ENCODE measurements at regions not wholly inside any gene's neighbourhood (a gene's known extent, or its start where the extent isn't known, plus 50 kb on each side); places are given as distances from the start of the nearest gene placed in this dataset.

DNA sequence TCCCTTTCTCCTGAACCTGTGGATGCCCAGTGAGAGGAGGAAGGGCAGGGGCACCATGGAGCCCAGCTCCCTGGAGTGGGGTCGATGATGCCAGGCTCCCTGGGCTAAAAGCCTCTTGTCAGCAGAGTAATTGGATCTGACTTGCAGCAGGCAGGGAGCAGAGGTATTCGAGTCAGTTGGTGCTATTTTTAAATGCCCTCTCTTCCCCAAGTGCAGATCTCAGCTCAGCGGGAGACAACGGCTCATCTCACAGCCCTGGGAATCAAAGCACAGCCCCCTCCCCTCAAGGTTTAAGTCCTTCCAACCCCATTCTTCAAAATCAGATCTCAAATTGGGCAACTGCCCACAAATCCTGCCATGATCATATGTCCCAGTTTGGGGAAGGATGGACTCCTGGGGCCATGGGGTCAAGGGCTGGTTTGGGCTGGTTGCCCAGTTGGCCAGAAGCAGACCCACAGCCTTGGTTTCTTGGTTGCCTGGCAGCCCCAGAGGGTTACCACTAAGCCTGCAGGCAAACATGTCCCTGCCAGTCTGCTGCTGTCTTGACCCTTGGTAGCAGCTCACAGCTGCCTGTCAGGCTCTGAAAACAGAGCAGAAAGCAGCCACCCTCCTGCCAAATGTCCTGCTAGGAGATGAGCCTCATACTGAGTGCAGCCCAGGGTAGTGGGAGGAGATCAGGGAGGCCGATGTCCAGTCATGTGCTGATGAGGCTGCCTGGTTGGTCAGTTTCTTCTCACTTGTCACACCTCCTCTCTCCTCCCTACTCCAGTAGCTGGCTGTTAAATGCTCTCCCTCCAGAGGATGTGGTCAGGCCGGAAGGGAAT is 244.9 kb downstream of the LOXHD1 start:
- DNase-seq (ENCODE audit: low spot score), result no peak

DNA sequence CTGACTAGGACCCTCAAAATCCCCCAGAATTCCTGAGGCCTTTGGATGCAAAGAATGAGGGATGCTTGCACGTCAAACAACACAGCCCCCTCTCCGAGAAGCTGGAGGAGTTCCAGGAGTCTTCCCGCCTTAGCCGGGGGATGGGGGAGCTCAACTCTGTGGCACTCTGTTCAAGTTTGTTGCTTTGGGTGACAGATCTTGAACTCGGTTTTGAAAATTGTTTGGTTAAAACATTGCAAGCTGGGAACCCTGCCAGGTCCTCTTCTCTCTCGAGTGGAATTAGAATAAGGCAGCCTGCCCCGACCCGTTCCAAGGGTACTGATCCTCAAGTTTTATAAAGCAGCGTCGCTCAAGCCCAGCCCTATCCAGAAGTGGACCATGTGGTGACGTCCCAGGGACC is 244.1 kb downstream of the LOXHD1 start:
- no peak for DNase-seq (ENCODE audit: low spot score)

DNA sequence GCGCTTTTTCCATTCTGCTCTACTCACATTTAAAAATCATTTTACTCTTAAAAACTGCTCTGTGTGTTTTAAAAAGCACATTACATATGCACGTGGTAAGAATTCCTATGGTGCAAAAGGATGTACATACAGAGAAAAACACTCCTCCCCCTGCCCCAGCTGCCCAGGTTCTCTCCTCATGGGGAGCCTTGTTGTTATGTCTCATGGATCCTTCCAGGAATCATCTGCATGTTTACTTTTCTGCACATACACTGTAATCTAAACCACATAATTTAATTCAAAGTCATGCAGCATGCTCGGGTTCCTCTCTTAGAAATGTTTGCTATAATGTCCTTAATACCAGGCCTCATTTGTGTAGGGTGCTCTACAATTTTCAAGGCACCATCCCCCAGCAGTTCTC is 243.3 kb downstream of the LOXHD1 start:
- DNase-seq (ENCODE audit: low spot score), result no peak

DNA sequence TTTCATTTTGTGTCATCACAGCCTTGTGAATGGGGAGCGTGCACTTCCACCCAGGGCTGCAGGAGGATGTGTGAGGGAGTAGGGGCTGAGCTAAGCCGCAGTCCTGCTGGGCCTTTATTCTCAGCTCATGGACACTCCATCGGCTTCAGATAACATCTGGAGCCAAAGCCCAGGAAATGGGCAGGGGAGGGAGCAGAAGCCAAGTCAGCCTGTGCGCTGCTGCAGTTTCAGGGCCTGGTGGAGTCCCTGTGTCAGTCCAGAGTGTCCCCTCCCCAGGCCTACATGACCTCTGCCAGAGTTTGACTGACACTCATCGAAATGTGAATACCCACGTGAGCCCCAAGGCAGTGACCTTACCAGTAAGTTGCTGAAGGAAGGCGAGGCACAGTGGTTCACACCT is 242.2 kb downstream of the LOXHD1 start:
- no peak for DNase-seq (ENCODE audit: low spot score)

DNA sequence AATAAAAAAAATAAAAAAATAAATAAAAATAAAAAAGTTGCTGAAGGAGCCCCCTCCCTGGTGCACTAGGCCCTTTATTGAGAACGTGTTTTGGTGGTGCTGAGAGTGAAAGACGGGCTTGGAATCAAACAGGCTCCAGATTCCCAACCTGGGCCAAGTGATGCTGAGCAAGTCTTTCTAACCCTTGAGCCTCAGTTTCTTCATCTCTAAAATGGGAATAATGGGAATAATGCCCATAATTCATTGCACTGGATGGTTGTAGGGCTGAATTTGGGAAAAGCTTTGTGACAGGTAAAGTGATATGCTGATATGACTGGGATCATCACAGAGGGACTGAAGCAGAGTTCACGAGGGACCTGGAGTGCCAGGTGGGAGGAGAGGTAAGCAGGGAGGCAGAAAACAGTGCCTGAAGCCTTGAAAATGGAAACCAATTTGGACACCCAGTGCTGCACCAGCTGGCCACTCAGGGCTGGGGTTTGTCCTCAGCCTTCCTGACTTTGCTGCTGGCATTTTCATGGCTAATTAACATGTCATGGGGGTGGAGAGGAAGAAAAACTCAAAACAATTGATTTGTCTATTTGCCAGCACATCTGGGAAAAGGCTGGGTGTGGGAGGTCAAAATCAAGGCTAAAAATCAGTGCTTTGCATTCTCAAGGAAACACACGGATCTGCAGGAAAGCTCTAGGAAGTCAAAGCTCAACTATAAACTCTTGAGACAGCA is 241.3 kb downstream of the LOXHD1 start:
- DNase-seq (ENCODE audit: low spot score), result no peak

DNA sequence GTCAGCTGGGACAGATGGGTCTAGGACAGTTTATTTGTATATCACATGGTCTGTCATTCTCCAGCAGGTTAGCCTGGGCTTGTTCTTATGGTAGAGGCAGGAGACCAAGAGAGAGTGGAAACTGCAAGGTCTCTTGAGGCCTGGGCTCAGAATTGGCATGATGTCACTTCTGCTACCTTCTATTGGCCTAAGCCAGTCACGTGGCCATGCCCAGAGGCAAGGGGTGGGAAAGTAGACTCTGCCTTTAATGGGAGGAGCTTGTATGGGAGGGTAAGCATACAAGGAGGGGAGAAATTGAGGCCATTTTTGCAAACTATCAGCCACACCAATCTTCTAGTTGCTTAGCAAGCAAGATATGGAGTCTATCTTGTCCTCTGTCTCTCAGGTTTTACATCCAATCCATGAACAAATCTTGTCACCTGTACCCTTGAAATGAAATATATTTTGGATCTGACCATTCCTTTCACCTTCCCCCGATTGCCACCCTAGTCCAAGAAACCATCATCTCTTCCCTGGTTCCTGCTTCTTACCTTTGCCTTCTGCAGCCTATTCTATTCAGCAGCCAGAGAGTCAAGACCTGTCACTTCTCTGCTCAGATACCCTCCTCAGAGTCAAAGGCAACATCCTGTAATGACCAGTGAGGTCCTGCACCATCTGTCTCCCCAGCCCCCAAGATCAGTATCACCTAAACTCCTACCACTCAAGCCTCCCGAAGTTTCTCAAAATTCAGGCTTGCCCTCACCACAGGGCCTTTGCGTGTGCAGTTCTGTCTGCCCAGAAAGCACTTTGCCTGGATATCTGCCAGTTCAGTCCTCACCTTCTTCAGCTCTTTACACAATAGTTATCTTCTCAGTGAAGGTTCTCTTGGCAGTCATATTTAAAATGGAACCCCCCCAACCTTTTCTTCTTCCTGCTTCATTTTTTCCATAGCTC is 240.0 kb downstream of the LOXHD1 start:
- DNase-seq (ENCODE audit: low spot score), result no peak

DNA sequence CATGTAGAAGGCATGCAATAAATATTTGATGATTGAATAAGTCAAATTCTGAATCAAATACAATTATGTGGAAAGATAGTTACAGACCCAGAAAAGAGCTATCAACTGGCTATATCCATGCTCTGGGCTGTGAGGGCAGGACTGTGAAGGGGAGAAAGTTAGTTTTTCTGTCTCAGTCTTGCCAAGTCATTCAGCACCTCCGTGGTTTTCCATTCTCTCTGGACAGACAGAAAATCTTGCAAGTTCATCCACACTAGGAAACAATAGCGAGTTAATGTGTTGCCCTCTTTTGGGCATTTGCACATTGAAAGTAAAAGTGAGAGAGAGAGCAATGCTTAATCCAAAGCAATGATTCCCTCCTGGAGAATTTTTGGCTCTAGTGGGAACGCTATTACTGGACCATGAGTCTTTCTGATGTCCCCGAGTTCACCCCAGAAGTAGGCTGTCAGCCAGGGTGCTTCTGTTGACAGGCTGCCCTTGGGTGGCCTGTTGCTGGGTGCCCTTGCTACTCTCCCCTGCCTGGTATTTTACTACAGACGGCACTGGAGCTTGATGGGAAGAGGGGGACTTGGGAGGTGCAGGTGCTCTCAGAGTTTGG is 238.3 kb downstream of the LOXHD1 start:
- DNase-seq (ENCODE audit: low spot score), result no peak

DNA sequence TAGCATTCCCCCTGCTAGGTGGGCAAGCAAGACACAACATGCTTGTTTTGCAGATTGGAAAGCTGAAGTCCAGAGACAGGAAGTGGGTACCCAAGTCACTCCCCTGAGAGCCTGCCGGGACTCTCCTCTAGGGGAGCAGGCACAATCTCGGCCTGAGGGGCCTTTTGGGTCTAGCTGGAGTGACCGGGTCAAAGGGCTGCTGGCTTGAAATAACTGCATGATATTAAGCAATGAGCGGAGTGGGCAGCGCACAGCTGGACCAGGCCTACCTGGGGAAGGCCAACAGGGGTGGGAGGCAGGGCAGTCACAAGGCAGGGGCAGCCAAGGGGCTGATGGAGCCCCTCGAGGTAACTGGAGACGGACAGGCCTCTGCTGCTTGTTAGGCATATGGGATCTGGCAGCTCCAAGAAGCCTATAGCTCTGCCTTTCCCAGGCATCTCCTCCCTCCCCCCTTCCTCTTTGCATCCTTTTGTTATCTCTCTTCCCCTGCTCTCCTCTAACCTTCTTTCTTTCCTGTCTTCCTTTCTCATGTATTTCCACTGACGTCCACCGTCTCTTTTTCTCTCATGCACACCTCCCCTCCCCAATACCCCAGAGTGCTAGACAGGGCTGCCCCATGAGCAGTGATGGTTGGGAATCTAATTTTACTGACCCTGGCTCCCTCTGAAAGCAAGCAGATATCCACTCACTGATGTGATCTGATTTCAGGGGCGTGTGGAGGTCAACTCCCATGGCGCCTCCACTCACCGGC is 237.5 kb downstream of the LOXHD1 start:
- no peak for DNase-seq (ENCODE audit: low spot score)

DNA sequence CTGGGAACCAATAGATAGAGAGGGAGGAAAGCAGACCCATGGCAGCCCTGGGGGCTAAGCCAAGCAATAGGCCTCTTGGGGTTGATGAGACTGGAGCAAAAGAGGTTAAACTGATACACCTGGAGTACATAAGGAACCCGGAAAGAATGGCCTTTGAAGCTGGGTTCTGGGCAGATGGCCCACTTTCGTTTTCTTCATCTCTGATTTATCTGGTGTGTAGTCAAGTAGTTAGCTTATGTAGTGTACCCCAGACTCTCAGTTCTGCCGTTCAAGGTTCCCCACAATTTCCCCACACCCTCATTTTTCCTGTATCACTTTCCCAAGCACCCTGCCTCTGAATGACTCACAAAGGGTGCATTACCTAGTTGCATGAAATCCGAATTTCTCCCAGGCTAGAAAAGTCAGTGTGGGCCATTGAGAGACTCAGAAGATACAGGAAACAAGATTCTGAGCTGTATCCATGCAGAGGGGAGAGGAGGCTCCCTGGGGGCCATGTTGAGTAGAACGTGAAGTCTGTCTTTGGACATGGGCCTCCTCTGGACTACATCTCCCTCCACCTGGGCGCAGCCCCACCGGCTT is 235.0 kb downstream of the LOXHD1 start:
- DNase-seq (ENCODE audit: low spot score), result no peak

DNA sequence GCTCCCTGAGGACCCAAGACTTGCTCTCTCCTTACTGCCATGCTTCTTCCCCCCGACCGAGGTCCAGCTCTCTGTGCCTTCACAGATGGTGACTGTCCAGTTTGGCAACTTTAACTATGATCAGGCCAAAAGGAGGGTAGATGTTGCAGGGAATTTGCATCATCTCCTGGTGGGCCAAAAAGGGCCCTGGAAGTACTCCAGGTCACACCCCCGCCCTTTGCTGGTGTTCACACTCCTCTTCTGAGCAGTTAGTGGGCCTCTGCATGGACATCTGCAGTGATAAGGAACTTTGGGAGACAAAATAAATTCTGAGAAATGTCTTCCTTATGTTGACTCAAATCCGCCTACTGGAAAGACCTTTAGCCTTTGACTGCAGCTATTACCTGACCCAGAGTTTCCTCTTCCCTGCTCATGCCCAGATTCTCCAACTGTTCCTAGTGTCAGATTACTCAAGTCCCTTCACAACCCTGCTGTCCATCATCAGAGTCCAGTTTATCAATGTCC is 234.4 kb downstream of the LOXHD1 start:
- no peak for DNase-seq (ENCODE audit: low spot score)

DNA sequence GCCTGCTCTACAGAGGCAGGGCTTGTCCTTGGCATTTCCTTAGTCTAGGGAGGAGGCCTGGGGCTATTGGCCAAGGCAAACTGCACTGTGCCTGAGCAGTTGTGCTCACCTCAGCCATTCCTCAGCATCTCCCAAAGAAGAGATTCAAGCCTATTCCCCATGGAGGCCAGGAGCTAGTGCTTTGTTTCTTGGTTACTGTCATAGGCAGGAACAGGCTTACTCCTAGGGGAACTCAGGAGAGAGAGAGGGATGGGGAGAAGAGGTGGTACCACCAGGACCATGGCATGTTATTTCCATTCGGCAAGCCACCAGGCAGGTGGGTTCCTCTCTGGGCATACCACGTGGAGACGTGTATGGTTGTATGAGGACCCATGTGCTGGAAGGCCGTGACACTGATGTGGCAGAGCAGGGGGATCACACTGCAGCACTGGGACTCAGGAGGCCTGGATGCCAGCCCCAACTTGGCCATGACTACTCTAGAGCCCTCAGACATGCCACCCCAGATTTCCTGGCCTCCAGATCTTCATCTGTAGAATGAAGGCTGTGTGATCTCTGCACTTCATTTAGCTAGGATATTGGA is 233.7 kb downstream of the LOXHD1 start:
- no peak for DNase-seq (ENCODE audit: low spot score)

DNA sequence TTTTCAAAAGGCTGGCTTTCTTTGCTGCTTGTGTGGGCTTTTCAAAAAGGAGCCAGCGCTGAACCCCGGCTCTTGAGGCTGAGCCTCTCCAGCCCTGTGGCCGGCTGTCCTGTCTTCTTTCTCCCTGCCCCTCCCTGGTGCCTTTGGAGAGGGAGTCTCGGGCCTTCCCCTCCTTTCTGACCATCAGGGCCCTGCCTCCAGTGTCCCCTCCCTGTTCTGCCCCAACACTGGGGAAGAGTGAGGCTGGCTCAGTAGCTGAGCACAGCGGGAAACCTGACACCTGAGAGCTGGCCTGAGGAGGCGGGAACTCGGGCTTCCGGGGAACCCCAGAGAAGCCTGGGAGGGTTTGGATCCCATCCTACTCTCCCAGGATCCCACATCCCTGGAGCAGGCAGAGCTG is 232.1 kb downstream of the LOXHD1 start:
- peak; percentile 46 for DNase-seq (ENCODE audit: low spot score)

DNA sequence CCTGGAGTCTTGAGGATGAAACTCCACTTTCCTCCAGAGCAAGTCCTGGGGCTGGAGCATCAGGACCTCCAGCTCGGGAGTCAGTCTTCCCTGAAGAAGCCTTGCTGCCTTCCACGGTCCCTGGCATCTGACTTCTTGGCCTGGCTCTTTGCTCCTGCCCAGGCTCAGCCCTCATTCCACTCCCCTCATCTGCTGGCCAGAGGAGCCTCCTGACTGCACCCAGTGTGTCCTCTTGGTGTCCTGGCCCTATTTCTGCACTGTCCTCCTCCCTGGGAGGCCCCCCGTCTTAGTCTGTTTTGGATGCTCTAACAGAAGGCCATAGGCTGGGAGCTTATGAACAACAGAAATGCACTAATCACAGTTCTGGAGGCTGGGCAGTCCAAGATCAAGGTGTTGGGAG is 231.5 kb downstream of the LOXHD1 start:
- DNase-seq (ENCODE audit: low spot score), result no peak

DNA sequence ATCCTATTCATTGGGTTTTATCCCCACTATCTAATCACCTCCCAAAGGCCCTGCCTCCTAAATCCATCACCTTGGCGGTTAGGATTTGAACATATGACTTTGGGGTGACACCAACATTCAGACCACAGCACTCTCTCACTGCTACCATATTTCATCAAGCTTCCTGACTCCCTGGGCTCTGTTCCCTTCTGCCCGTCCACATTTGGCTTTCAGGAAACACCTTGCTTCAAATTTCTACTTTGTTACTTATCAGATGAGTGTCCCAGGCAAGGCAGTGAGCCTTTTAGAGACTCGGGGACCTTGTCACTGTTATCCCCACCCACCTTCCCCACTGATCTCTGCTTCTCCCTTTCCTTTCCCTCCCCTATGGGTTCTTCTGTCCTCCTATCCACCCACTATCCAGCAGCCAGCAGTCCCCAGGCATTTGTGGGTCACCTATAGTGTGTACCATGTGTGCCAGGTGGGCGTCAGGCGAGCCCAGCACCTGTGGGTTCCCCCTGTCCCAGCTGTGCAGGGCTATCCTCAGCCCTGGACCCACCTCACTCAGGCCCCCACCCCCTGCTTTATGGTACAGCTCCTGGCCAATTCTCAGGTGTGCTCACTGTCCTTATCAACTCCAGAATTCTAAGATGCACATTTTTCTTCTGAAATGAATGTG is 230.9 kb downstream of the LOXHD1 start:
- no peak for DNase-seq (ENCODE audit: low spot score)

DNA sequence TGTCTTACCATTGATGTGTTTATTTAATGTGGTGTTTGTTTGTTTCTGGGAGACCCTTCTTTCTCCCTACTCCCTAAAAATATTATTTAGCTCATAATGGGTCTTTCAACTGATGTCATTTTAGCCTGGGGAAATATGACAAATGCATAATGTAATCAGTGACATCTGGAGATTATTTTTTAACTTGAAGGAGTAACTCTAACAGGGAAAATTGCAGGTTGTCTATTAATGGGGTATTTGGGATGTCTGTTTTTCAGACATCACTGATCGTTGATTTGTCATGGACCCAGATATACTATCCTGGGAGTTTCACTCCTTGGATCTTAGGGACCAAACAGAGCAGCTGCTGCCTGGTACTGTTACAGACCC is 230.4 kb downstream of the LOXHD1 start:
- no peak for DNase-seq (ENCODE audit: low spot score)
